IMR-90 (cell line): ENCODE measurements at regions not wholly inside any gene's neighbourhood (a gene's known extent, or its start where the extent isn't known, plus 50 kb on each side); places are given as distances from the start of the nearest gene placed in this dataset.

Experiments used
- ATAC-seq: fragments of 200-7000 bp; cut with Tn5 transposase; 2 replicates; pipeline ENCODE4 v1.9.1; 2020; ENCODE audit warnings: low read depth, mild to moderate bottlenecking, moderate library complexity
- BruUV-seq: library from RNA; stranded (reverse); fragments of 400-500 nt; replicated peaks from 2 replicates; lab custom pipeline; 2021; lab: Mats Ljungman, UMichigan
- CTCF ChIA-PET: fragments of 300-600 bp; formaldehyde crosslinking; extraction: SDS; loops from one replicate; lab custom pipeline; 2021; ENCODE audit warnings: antibody characterized with exemption; lab: Yijun Ruan, JAX
- POLR2A ChIA-PET: fragments of 300-600 bp; sonication (Branson Sonifier 250); formaldehyde crosslinking; loops from one replicate; lab custom pipeline; 2022; ENCODE audit warnings: antibody characterized with exemption; ENCODE audit not compliant: unreplicated experiment; lab: Charles Lee
- DNase-seq: peaks from one replicate; pipeline ENCODE4 v3.0.0; 2013
- H2AFZ ChIP-seq: replicated peaks from 2 replicates; pipeline ENCODE3; 2013; ENCODE audit warnings: low read length, mild to moderate bottlenecking; ENCODE audit not compliant: poor library complexity
- H2AK5ac ChIP-seq: 2 replicates; pipeline ENCODE4 v1.6.1; 2013; ENCODE audit warnings: low read depth, low read length, inconsistent platforms
- H2AK9ac ChIP-seq: replicated peaks from 2 replicates; pipeline ENCODE3; 2013; ENCODE audit warnings: mild to moderate bottlenecking, low read depth, low read length, moderate library complexity; ENCODE audit not compliant: poor library complexity
- H2BK120ac ChIP-seq: 2 replicates; pipeline ENCODE4 v1.6.1; 2013; ENCODE audit warnings: low read depth, low read length, inconsistent platforms
- H2BK15ac ChIP-seq: 3 replicates; pipeline ENCODE4 v1.6.1; 2013; ENCODE audit warnings: low read depth, low read length, inconsistent platforms
- H2BK20ac ChIP-seq: 2 replicates; pipeline ENCODE4 v1.6.1; 2013; ENCODE audit warnings: low read depth, mild to moderate bottlenecking, inconsistent platforms, low read length, moderate library complexity
- H2BK5ac ChIP-seq: 2 replicates; pipeline ENCODE4 v1.6.1; 2013; ENCODE audit warnings: mild to moderate bottlenecking, low read depth, low read length, inconsistent platforms; ENCODE audit not compliant: poor library complexity, severe bottlenecking
- H3K14ac ChIP-seq: replicated peaks from 2 replicates; pipeline ENCODE4 v1.6.1; 2013; ENCODE audit warnings: low read depth, low read length, inconsistent platforms
- H3K18ac ChIP-seq: 2 replicates; pipeline ENCODE4 v1.6.1; 2013; ENCODE audit warnings: low read depth, low read length, control low read depth
- H3K23ac ChIP-seq: 2 replicates; pipeline ENCODE4 v1.6.1; 2013; ENCODE audit warnings: low read depth, low read length, inconsistent platforms
- H3K27ac ChIP-seq: 2 replicates; pipeline ENCODE4 v1.5.1; 2013; ENCODE audit warnings: mild to moderate bottlenecking, control low read depth, low read length; ENCODE audit not compliant: insufficient read depth
- H3K27me3 ChIP-seq: 2 replicates; pipeline ENCODE4 v1.6.1; 2013; ENCODE audit warnings: low read length; ENCODE audit not compliant: control insufficient read depth, insufficient read depth
- H3K36me3 ChIP-seq: 2 replicates; pipeline ENCODE4 v1.6.1; 2013; ENCODE audit warnings: low read length, mixed read lengths; ENCODE audit not compliant: control insufficient read depth, insufficient read depth
- H3K4ac ChIP-seq: 2 replicates; pipeline ENCODE4 v1.6.1; 2013; ENCODE audit warnings: low read depth, low read length, inconsistent platforms
- H3K4me1 ChIP-seq: 2 replicates; pipeline ENCODE4 v1.6.1; 2013; ENCODE audit warnings: low read length, mixed read lengths; ENCODE audit not compliant: control insufficient read depth, insufficient read depth
- H3K4me2 ChIP-seq: 2 replicates; pipeline ENCODE4 v1.6.1; 2013; ENCODE audit warnings: low read depth, mild to moderate bottlenecking, control low read depth, low read length, moderate library complexity
- H3K4me3 ChIP-seq: 2 replicates; pipeline ENCODE4 v1.5.1; 2013; ENCODE audit warnings: low read depth, mild to moderate bottlenecking, control low read depth, low read length, moderate library complexity; ENCODE audit not compliant: insufficient read depth
- H3K56ac ChIP-seq: 2 replicates; pipeline ENCODE4 v1.6.1; 2013; ENCODE audit warnings: low read length, inconsistent platforms; ENCODE audit not compliant: insufficient read depth; ENCODE audit errors: extremely low read depth
- H3K79me1 ChIP-seq, 2 experiments: 2 replicates each; pipeline ENCODE4 v1.6.1; 2013; ENCODE audit warnings: low read length in 2 of 2, inconsistent platforms in 1 of 2, low read depth in 1 of 2
- H3K9ac ChIP-seq: 2 replicates; pipeline ENCODE4 v1.6.1; 2013; ENCODE audit warnings: low read depth, low read length, control low read depth
- H3K9me1 ChIP-seq: 2 replicates; pipeline ENCODE4 v1.6.1; 2013; ENCODE audit warnings: low read length, inconsistent platforms; ENCODE audit not compliant: insufficient read depth
- H3K9me3 ChIP-seq: 2 replicates; pipeline ENCODE4 v1.6.1; 2013; ENCODE audit warnings: low read length; ENCODE audit not compliant: control insufficient read depth, insufficient read depth
- H4K20me1 ChIP-seq: 2 replicates; pipeline ENCODE4 v1.6.1; 2013; ENCODE audit warnings: low read length, inconsistent platforms; ENCODE audit not compliant: insufficient read depth
- H4K5ac ChIP-seq: 2 replicates; pipeline ENCODE4 v1.6.1; 2013; ENCODE audit warnings: mild to moderate bottlenecking, low read depth, low read length, control low read depth
- H4K8ac ChIP-seq, 2 experiments: 2 replicates each; pipeline ENCODE4 v1.6.1; 2013; ENCODE audit warnings: low read depth in 2 of 2, low read length in 2 of 2, control low read depth in 1 of 2, inconsistent platforms in 1 of 2
- H4K91ac ChIP-seq: 2 replicates; pipeline ENCODE4 v1.6.1; 2013; ENCODE audit warnings: low read depth, low read length, inconsistent platforms; ENCODE audit not compliant: insufficient read depth
- CEBPB ChIP-seq: IDR thresholded peaks from 2 replicates; pipeline ENCODE4 v1.6.1; 2012; ENCODE audit warnings: low read depth, low read length, improper control_type of control experiment
- CHD1 ChIP-seq: IDR thresholded peaks from 2 replicates; pipeline ENCODE4 v1.6.1; 2012; ENCODE audit warnings: low read depth, low read length, improper control_type of control experiment
- MAFK ChIP-seq: IDR thresholded peaks from 2 replicates; pipeline ENCODE4 v1.6.1; 2012; ENCODE audit warnings: low read depth, low read length, improper control_type of control experiment
- NFE2L2 ChIP-seq: fragments of 150-350 bp; IDR thresholded peaks from 2 replicates; pipeline ENCODE4 v1.6.1; 2016; ENCODE audit warnings: low read depth, mild to moderate bottlenecking, low read length
- RCOR1 ChIP-seq: IDR thresholded peaks from 2 replicates; pipeline ENCODE4 v1.6.1; 2012; ENCODE audit warnings: mild to moderate bottlenecking, low read length, improper control_type of control experiment; ENCODE audit not compliant: insufficient replicate concordance
- SMC3 ChIP-seq: fragments of 150-350 bp; IDR thresholded peaks from 2 replicates; pipeline ENCODE4 v1.6.1; 2016; ENCODE audit warnings: low read depth, mild to moderate bottlenecking, antibody characterized with exemption, low read length, moderate library complexity
- WGBS, 2 experiments: methylation state at CpG; one replicate each; pipeline versions ENCODE4 v1.1.5 to v1.1.7; 2013; ENCODE audit warnings: missing lambda C conversion rate in 2 of 2; ENCODE audit not compliant: insufficient read length in 1 of 2; ENCODE audit errors: extremely low coverage in 2 of 2; 5-methylcytosine and 5-hydroxymethylcytosine counted together
- dilution Hi-C: fragments of 300-500 bp; cut with HindIII; formaldehyde crosslinking; loops from one replicate; pipeline ENCODE4 v1.14.3; 2018; ENCODE audit warnings: low sequenced_read_pairs; ENCODE audit not compliant: unreplicated experiment
- in situ Hi-C: fragments of 300-500 bp; cut with MboI; formaldehyde crosslinking; loops from 3 replicates; pipeline ENCODE4 v1.14.3; 2019; ENCODE audit warnings: low sequenced_read_pairs, inconsistent platforms, mixed read lengths
- intact Hi-C: fragments of 100-400 bp; cut with micrococcal nuclease; formaldehyde crosslinking; loops from 2 replicates; pipeline ENCODE4 v1.10.0; 2022
- TF ChIP-seq, protein P1 (sequence below): fragments of 150-350 bp; IDR thresholded peaks from 2 replicates; pipeline ENCODE4 v1.6.1; 2016; ENCODE audit warnings: low read depth, mild to moderate bottlenecking, low read length, moderate library complexity, borderline replicate concordance

DNA sequence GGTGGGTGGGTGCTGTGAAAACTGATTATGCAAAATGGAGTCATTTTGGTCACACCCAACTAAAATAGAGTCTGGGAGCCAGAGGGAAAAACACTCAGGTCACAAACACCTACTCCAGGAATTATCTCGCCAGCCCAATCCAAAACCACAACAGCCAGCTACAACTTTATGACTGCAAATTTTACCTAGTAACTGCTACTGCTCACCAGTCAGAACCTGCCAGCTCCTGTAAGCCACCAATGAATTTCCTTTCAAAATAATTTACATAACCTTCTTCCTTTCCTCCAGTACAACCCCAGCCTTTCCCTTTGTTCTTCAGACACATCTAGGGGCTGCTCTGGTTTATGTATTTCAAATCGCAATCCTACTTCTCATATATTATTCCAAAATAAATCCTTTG, 52.6 kb upstream of the DYNLRB2 start:
- no peak overlapping the region for H2AK9ac ChIP-seq
- intact Hi-C loops = no loop called here
- H2BK5ac ChIP-seq = no peak overlapping the region
- H3K14ac ChIP-seq = no peak overlapping the region
- no peak overlapping the region for H3K9ac ChIP-seq
- no peak overlapping the region for H2AFZ ChIP-seq
- H3K56ac ChIP-seq = no peak overlapping the region
- H3K4ac ChIP-seq = no peak overlapping the region
- no peak overlapping the region for H2BK20ac ChIP-seq
- in situ Hi-C loops = no loop called here
- H3K27me3 ChIP-seq = no peaks in the 10 kb centered on the region
- H3K27ac ChIP-seq = no peak overlapping the region
- H2BK120ac ChIP-seq = no peak overlapping the region
- H4K20me1 ChIP-seq = no peaks in the 10 kb centered on the region
- POLR2A ChIA-PET = no interaction called here
- no peaks in the 10 kb centered on the region for H3K9me1 ChIP-seq
- dilution Hi-C loops = no loop called here
- no peak overlapping the region for H4K8ac ChIP-seq
- no peaks in the 10 kb centered on the region for H3K36me3 ChIP-seq
- peaks cover 2% of the 10 kb centered on the region; the same call in 1 of the 2 replicates for H3K9me3 ChIP-seq
- no peaks in the 10 kb centered on the region for H3K4me1 ChIP-seq
- H4K91ac ChIP-seq = no peak overlapping the region
- H2BK15ac ChIP-seq = no peak overlapping the region
- CTCF ChIA-PET = no interaction called here
- H3K4me3 ChIP-seq = no peak overlapping the region
- no peak for ATAC-seq
- H4K5ac ChIP-seq = no peak overlapping the region
- H3K4me2 ChIP-seq = no peak overlapping the region
- no peak for TF ChIP-seq RCOR1
- no peak for TF ChIP-seq SMC3
- TF ChIP-seq CEBPB = no peak
- TF ChIP-seq MAFK = no peak
- TF ChIP-seq NFE2L2 = no peak
- TF ChIP-seq, protein P1, sequence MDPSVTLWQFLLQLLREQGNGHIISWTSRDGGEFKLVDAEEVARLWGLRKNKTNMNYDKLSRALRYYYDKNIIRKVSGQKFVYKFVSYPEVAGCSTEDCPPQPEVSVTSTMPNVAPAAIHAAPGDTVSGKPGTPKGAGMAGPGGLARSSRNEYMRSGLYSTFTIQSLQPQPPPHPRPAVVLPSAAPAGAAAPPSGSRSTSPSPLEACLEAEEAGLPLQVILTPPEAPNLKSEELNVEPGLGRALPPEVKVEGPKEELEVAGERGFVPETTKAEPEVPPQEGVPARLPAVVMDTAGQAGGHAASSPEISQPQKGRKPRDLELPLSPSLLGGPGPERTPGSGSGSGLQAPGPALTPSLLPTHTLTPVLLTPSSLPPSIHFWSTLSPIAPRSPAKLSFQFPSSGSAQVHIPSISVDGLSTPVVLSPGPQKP = no peak
- TF ChIP-seq CHD1 = no peak
- no peak overlapping the region for H2AK5ac ChIP-seq
- WGBS, 2 experiments = 83% methylated on average over 1 of the region's 2 CpGs; no CpG with 5 or more reads in 1 of the 2 experiments
- no peak overlapping the region for H3K23ac ChIP-seq
- DNase-seq = no peak
- H3K79me1 ChIP-seq = no peaks in the 10 kb centered on the region
- no peak overlapping the region for H3K18ac ChIP-seq
- no TSS peak for BruUV-seq
